H7 (cell line): ENCODE measurements at regions not wholly inside any gene's neighbourhood (a gene's known extent, or its start where the extent isn't known, plus 50 kb on each side); places are given as distances from the start of the nearest gene placed in this dataset.
"Not testable (repeated sequence)": the region's sequence is repeated elsewhere in the genome, so short reads cannot be mapped to it uniquely, and the experiment has no call there.

Source experiments
- DNase-seq: peaks from one replicate; pipeline ENCODE4 v3.0.0; 2012
- H3K27me3 ChIP-seq: 2 replicates; pipeline ENCODE4 v1.6.0; 2011; ENCODE audit warnings: mild to moderate bottlenecking, low read length; ENCODE audit not compliant: control insufficient read depth, insufficient read depth
- H3K36me3 ChIP-seq: replicated peaks from 2 replicates; pipeline ENCODE4 v1.5.1; 2011; ENCODE audit warnings: low read length; ENCODE audit not compliant: control insufficient read depth, insufficient read depth
- H3K4me3 ChIP-seq: 2 replicates; pipeline ENCODE4 v1.5.1; 2011; ENCODE audit warnings: low read depth, mild to moderate bottlenecking, control low read depth, low read length, moderate library complexity; ENCODE audit not compliant: insufficient read depth

DNA sequence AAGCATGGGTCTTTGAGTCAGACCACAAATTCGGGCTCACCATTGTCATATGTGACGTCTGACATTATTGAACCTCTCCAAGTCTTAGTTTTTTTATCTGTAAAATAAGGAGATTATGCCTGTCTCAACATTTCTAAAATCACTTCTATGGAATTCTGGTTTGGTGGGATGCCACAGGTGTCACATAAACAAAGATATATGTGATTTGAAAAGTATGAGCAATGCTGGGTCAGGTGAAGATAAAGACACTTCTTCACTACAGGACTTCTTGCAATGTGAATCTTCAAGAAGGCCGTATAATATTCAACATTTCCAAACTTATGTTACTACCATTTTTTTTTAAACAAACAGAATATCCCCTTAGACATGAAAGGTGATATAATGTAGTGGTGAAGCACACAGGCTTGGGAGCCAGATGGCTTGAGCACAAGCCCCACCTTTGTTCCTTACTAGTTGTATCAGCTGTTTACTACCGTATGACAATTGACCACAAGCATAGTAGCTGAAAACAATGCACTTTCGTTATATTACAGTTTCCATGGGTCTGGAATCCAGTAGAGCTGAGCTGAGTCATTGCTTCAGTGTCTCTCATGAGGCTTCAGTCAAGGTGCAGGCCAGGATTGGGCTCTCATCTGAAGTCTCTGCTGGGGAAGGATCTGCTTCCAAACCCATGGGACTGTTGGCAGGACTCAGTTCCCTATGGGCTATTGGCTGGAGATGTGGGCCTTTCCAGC, 87.7 kb downstream of the UTP18 start:
- H3K27me3 ChIP-seq: no peaks in the 10 kb centered on the region; the same call in 1 of the 2 replicates
- no peaks in the 10 kb centered on the region for H3K36me3 ChIP-seq
- no peak for DNase-seq
- no peak overlapping the region for H3K4me3 ChIP-seq

DNA sequence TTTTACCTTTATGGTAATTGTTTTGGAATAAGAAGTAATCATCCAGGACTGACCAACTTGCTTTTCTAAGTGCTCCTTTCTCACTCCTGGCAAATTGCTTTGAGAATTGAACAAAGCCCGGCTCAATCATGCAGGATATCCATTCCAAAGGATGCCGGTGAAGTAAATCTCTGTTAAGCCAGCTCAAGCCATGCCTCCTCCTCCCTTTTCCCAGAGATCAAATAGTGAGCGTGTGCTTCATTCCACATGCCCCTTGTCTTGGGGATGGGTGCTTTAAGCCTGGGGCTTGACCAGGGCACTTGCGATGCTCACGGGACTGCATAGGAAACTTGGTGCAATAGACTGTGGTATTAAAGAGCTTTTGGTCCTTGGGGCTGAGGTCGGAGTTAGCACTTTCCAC, 90.7 kb downstream of the UTP18 start:
- no peak for DNase-seq
- Histone ChIP-seq H3K36me3 (no peaks in the 10 kb centered on the region), H3K27me3 (no peaks in the 10 kb centered on the region; the same call in 1 of the 2 replicates)

GRCh38 chr17:51351890-51352289, 91.5 kb downstream of the UTP18 start:
- no peak for DNase-seq
- no peak overlapping the region for H3K4me3 ChIP-seq
- no peaks in the 10 kb centered on the region; the same call in 1 of the 2 replicates for H3K27me3 ChIP-seq
- no peaks in the 10 kb centered on the region for H3K36me3 ChIP-seq

More for the DNA sequence above, 90.7 kb downstream of the UTP18 start:
- no peak overlapping the region for H3K4me3 ChIP-seq

- DNase-seq: no peak
- H3K4me3 ChIP-seq: no peak overlapping the region
- no peaks in the 10 kb centered on the region; the same call in 1 of the 2 replicates for H3K27me3 ChIP-seq
- H3K36me3 ChIP-seq: no peaks in the 10 kb centered on the region
Measured at GRCh38 chr17:51352798-51353197, 92.5 kb downstream of the UTP18 start.

DNA sequence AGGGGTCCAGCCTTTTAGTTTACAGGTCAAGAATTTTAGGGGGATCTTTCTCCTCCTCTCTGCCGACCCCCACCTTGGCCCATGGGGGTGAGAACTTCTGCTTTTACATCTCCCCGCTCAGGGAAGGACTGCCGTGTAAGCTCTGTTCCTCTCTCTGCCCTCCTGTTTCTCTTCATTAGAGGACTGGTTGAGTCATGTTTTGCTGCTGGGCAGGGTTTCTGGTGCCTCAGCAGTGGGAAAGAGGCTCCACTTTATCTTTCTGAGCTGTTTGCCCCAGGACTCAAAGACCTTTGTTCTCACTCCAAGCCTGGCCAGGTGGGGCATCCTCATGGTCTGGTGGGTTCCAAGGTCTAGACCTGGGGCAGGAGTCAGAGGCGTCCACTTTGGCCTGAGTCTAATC, 93.0 kb downstream of the UTP18 start:
- no peaks in the 10 kb centered on the region; the same call in 1 of the 2 replicates for H3K27me3 ChIP-seq
- H3K36me3 ChIP-seq: no peaks in the 10 kb centered on the region
- no peak for DNase-seq
- H3K4me3 ChIP-seq: no peak overlapping the region

DNA sequence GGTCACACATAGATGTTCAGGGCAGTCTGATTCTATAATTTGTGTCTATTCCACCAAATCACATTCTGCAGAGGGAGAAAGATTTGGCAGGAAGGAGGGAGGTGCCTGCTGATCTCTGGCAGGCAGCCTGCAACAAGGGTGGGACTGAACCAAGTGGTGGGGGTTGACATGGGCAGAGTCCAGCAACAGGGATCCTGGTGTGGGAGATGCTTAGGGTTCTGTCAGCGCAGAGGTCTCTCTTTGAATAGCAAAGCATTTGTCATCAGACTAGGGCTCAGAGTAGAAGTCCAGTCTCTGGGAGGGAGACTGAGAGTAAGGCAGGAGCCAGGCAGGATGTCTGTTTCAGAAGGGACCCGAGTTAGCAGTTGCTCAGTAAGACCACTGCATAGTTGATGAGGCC, 94.6 kb downstream of the UTP18 start:
- Histone ChIP-seq H3K27me3 (no peaks in the 10 kb centered on the region), H3K36me3 (no peaks in the 10 kb centered on the region), H3K4me3 (no peak overlapping the region)
- no peak for DNase-seq

GRCh38 chr17:51355441-51356410, 95.4 kb downstream of the UTP18 start:
- no peaks in the 10 kb centered on the region for H3K36me3 ChIP-seq
- H3K27me3 ChIP-seq: no peaks in the 10 kb centered on the region
- peak; percentile 36 for DNase-seq
- H3K4me3 ChIP-seq: no peak overlapping the region

DNA sequence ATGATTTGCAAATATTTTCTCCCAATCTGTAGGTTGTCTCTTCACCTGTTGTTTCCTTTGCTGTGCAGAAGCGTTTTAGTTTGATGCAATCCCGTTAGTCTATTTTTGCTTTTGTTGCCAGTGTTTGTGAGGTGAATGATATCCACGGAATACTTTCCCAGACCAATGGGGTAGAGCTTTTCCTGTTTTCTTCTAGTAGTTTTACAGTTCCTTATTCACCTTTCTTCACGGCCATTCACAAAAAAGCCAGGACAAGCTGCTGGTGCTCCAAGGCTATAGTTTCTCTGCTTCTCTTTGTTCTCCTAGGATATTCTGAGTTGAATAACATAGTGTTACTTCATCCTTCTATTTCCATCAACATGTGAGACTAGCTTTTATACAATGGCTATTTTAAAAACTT, 98.7 kb downstream of the UTP18 start:
- Histone ChIP-seq H3K4me3 (no peak overlapping the region), H3K36me3 (no peaks in the 10 kb centered on the region), H3K27me3 (no peaks in the 10 kb centered on the region)
- DNase-seq: no peak

- H3K27me3 ChIP-seq: no peaks in the 10 kb centered on the region
- DNase-seq: no peak
- no peaks in the 10 kb centered on the region for H3K36me3 ChIP-seq
- H3K4me3 ChIP-seq: no peak overlapping the region
Measured at GRCh38 chr17:51362811-51363585, 102.7 kb downstream of the UTP18 start.

DNA sequence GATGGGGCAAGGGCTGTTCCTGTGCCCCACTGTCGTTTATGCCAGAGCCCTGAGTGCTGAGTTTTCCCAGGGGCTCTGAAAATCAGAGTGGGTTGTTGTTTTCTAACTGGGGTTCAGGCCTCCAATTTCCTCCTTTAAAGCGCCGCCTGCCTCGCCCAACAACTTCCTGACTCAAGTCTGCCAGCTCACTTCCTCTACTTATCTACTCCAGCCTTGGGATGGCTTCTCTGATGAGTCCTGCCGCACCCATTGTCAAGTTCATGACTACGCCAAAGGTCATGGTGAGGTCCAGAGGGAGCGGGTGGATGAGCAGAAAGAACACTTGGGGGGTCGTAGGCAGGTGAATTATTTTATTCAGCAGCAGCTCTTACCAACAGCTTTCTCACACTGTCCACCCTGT, 104.7 kb downstream of the UTP18 start:
- H3K4me3 ChIP-seq: no peak overlapping the region
- no peaks in the 10 kb centered on the region for H3K27me3 ChIP-seq
- H3K36me3 ChIP-seq: no peaks in the 10 kb centered on the region
- no peak for DNase-seq

- Histone ChIP-seq H3K27me3 (no peaks in the 10 kb centered on the region), H3K4me3 (no peak overlapping the region), H3K36me3 (no peaks in the 10 kb centered on the region)
- DNase-seq: no peak
Measured at GRCh38 chr17:51366866-51367265, 106.5 kb downstream of the UTP18 start.

- not testable (repeated sequence) for H3K4me3 ChIP-seq, DNase-seq, H3K27me3 ChIP-seq, H3K36me3 ChIP-seq
Measured at GRCh38 chr17:51367836-51368235, 107.5 kb downstream of the UTP18 start.

DNA sequence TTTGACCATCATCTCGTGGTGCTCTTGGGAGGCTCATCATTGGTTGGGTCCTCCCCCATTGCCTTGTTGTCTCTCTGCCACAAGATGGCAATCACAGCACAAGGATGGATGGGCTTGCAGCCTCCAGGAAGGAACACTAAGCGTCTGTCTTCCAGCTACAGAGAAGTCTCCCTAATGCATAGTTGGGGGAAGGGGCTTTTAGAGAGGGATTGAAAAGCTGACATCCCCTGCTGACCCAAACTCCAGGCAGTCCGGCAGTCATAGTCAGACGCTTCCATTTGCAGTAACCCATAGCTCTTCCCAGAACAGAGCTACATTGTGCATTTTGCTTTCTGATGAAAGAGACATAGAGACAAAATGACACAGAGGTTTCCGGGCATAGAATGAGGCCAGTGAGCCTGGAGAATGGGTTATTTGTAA, 111.4 kb downstream of the UTP18 start:
- peak; percentile 72 for DNase-seq
- no peak overlapping the region for H3K4me3 ChIP-seq
- no peaks in the 10 kb centered on the region for H3K27me3 ChIP-seq
- no peaks in the 10 kb centered on the region for H3K36me3 ChIP-seq

DNA sequence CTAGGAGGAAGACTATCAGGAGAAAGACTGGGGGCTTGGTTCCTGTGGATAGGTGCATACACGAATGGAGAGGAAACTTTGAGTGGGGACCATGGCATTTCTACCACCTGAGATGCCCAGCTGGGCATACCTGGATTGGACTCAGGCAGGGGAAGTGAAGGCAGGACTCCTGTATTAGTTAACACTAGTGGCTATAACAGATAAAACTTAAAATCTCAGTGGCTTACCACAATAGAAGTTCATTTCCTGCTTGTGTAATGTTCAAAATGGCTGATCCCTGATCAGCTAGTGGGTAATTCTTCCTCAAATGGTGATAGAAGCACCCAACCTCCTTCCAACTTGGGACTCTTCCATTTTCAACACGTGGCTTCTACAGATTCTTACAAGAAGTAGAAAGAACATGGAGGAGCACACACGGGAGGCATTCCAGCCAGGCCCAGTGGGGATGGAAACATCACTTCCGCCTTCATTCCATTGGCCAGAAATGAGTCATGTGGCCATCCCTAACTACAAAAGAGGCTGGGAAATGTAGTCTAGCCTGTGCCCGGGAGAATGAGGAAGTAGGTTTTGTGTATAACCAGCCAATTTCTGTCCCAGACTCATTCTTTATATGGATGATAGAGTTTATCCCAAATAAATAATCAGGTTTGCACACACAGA, 112.1 kb downstream of the UTP18 start:
- Histone ChIP-seq H3K36me3 (no peaks in the 10 kb centered on the region), H3K27me3 (no peaks in the 10 kb centered on the region), H3K4me3 (no peak overlapping the region)
- DNase-seq: peak; percentile 53
